Astrocyte (in vitro differentiated cells and primary cell): ENCODE measurements at regions not wholly inside any gene's neighbourhood (a gene's known extent, or its start where the extent isn't known, plus 50 kb on each side); places are given as distances from the start of the nearest gene placed in this dataset.

ENCODE experiments used
- DNase-seq: peaks from one replicate; pipeline ENCODE4 v3.0.0-alpha.2; 2010; ENCODE audit warnings: low read depth
- FAIRE-seq: peaks from 2 replicates; lab custom pipeline; 2011; peaks lifted over from hg19 to GRCh38; lab: Jason Lieb, UNC
- H2AFZ ChIP-seq: 2 replicates; pipeline ENCODE4 v1.6.0; 2012; ENCODE audit warnings: low read depth, low read length, inconsistent platforms
- H3K27ac ChIP-seq: 2 replicates; pipeline ENCODE4 v1.5.1; 2011; ENCODE audit warnings: low read depth, low read length, inconsistent platforms
- H3K27me3 ChIP-seq: 2 replicates; pipeline ENCODE4 v1.6.0; 2011; ENCODE audit warnings: low read length, inconsistent platforms; ENCODE audit not compliant: insufficient read depth
- H3K36me3 ChIP-seq: 2 replicates; pipeline ENCODE4 v1.5.1; 2011; ENCODE audit warnings: low read length, inconsistent platforms; ENCODE audit not compliant: insufficient read depth
- H3K4me1 ChIP-seq: 2 replicates; pipeline ENCODE4 v1.5.1; 2011; ENCODE audit warnings: low read length, inconsistent platforms; ENCODE audit not compliant: insufficient read depth
- H3K4me2 ChIP-seq: 2 replicates; pipeline ENCODE4 v1.6.0; 2012; ENCODE audit warnings: low read length, inconsistent platforms
- H3K4me3 ChIP-seq: 2 replicates; pipeline ENCODE4 v1.5.1; 2011; ENCODE audit warnings: low read depth, mild to moderate bottlenecking, low read length, inconsistent platforms; ENCODE audit not compliant: insufficient read depth
- H3K79me2 ChIP-seq: 2 replicates; pipeline ENCODE4 v1.6.0; 2012; ENCODE audit warnings: mild to moderate bottlenecking, low read length, inconsistent platforms; ENCODE audit not compliant: insufficient read depth
- H3K9ac ChIP-seq: 2 replicates; pipeline ENCODE4 v1.6.0; 2012; ENCODE audit warnings: mild to moderate bottlenecking, low read length, inconsistent platforms
- H3K9me3 ChIP-seq: 2 replicates; pipeline ENCODE4 v1.5.1; 2012; ENCODE audit warnings: low read depth, mild to moderate bottlenecking, low read length, inconsistent platforms; ENCODE audit not compliant: insufficient read depth
- H4K20me1 ChIP-seq: 2 replicates; pipeline ENCODE4 v1.6.0; 2012; ENCODE audit warnings: low read length, inconsistent platforms; ENCODE audit not compliant: insufficient read depth
- H3K27ac Mint-ChIP-seq: one replicate; pipeline ENCODE4 v1.8.0; 2021; ENCODE audit warnings: mild to moderate bottlenecking, mixed read lengths; ENCODE audit not compliant: unreplicated experiment
- H3K27me3 Mint-ChIP-seq: one replicate; pipeline ENCODE4 v1.8.0; 2021; ENCODE audit warnings: low read depth, mixed read lengths; ENCODE audit not compliant: unreplicated experiment
- H3K36me3 Mint-ChIP-seq: one replicate; pipeline ENCODE4 v1.8.0; 2021; ENCODE audit warnings: low read depth, mixed read lengths; ENCODE audit not compliant: unreplicated experiment
- H3K4me1 Mint-ChIP-seq: one replicate; pipeline ENCODE4 v1.8.0; 2021; ENCODE audit warnings: low read depth, mixed read lengths; ENCODE audit not compliant: unreplicated experiment
- H3K4me3 Mint-ChIP-seq: one replicate; pipeline ENCODE4 v1.8.0; 2021; ENCODE audit warnings: mild to moderate bottlenecking, moderate library complexity, mixed read lengths; ENCODE audit not compliant: unreplicated experiment
- H3K9me3 Mint-ChIP-seq: one replicate; pipeline ENCODE4 v1.8.0; 2021; ENCODE audit warnings: mild to moderate bottlenecking, mixed read lengths; ENCODE audit not compliant: unreplicated experiment
- EZH2 ChIP-seq: IDR thresholded peaks from 2 replicates; pipeline ENCODE4 v1.6.1; 2012; ENCODE audit warnings: mild to moderate bottlenecking, low read length, inconsistent platforms; ENCODE audit not compliant: insufficient read depth
- TF ChIP-seq, protein P1 (sequence below): IDR thresholded peaks from 2 replicates; pipeline ENCODE4 v1.5.1; 2011; ENCODE audit warnings: low read depth, mild to moderate bottlenecking, inconsistent platforms, low read length, moderate library complexity; ENCODE audit not compliant: insufficient read depth

DNA sequence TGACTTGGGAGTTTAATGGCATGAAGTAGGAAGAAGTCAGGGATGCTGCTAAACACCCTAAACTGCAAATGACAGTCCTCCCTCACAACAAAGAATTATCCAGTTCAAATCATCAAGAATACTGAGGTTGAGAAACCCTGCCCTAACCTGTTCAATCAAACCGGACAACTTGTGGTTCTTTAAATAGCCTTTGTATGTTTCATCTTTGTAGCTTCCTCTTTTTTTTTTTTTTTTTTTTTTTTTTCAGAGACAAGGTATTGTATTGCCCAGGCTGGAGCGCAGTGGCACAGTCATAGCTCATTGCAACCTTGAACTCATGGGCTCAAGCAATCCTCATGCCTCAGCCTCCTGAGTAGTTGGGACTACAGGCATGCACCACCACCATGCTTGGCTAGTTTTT is 52.5 kb upstream of the TTC29 start:
- FAIRE-seq (no peak), DNase-seq (no peak)
- H3K36me3 ChIP-seq, result no peaks in the 10 kb centered on the region
- Mint-ChIP-seq H3K27ac (no peak overlapping the region), H3K4me3 (no peak overlapping the region), H3K36me3 (no peaks in the 10 kb centered on the region), H3K4me1 (no peaks in the 10 kb centered on the region), H3K27me3 (no peaks in the 10 kb centered on the region), H3K9me3 (no peaks in the 10 kb centered on the region)
- no peak overlapping the region for H2AFZ ChIP-seq
- H3K9me3 ChIP-seq, result no peaks in the 10 kb centered on the region
- no peak overlapping the region for H3K9ac ChIP-seq
- TF ChIP-seq EZH2, result no peak
- TF ChIP-seq, protein P1, sequence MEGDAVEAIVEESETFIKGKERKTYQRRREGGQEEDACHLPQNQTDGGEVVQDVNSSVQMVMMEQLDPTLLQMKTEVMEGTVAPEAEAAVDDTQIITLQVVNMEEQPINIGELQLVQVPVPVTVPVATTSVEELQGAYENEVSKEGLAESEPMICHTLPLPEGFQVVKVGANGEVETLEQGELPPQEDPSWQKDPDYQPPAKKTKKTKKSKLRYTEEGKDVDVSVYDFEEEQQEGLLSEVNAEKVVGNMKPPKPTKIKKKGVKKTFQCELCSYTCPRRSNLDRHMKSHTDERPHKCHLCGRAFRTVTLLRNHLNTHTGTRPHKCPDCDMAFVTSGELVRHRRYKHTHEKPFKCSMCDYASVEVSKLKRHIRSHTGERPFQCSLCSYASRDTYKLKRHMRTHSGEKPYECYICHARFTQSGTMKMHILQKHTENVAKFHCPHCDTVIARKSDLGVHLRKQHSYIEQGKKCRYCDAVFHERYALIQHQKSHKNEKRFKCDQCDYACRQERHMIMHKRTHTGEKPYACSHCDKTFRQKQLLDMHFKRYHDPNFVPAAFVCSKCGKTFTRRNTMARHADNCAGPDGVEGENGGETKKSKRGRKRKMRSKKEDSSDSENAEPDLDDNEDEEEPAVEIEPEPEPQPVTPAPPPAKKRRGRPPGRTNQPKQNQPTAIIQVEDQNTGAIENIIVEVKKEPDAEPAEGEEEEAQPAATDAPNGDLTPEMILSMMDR, result no peak
- H3K27me3 ChIP-seq, result no peaks in the 10 kb centered on the region
- H3K4me2 ChIP-seq, result no peak overlapping the region
- H3K79me2 ChIP-seq, result no peaks in the 10 kb centered on the region
- no peaks in the 10 kb centered on the region for H3K4me1 ChIP-seq
- no peak overlapping the region for H3K4me3 ChIP-seq
- H4K20me1 ChIP-seq, result no peaks in the 10 kb centered on the region
- no peak overlapping the region for H3K27ac ChIP-seq

DNA sequence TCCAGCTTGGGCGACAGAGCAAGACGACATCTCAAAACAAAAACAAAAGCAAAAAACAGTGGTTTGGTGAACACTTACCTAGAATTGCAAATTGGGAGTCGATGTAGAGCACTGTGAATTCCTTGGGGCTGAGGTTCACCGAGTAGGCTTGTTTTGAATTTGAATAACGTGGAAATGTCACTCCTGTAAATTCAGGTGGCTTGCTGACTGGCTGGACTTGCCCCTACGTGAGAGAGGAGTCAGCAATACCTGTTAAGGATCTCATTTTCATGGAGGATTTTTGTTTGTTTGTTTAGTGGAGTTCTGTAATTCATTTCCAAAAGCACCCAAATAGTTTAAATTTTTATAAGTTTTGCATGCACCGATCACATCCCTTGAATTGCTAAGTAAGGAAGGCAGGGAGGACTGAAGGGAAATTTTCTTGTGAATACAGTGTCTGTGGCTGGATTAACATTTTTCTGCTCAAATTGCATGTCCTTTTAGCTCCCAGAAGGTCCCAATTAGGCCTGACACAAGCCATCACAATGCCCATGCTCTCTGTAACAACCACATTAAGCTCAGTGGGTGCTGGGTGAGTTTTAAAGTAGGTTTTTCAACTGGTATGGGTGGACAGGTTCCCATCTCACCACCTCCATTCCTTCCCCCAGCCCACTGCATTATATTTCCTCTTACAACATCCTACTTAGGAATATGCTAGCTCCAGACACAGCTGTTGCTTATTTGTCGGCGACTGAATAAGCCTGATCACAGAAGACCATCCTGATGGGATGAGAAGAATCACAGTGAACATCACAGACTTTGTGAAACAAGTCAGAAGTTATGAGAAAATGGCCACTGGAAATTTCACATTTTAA is 58.5 kb upstream of the TTC29 start:
- Mint-ChIP-seq H3K27me3 (no peaks in the 10 kb centered on the region), H3K9me3 (no peaks in the 10 kb centered on the region), H3K36me3 (no peaks in the 10 kb centered on the region), H3K4me1 (no peaks in the 10 kb centered on the region), H3K27ac (no peak overlapping the region), H3K4me3 (no peak overlapping the region)
- Histone ChIP-seq H3K4me3 (no peak overlapping the region), H3K27me3 (no peaks in the 10 kb centered on the region), H3K4me2 (no peak overlapping the region), H3K9me3 (no peaks in the 10 kb centered on the region), H2AFZ (no peak overlapping the region), H3K27ac (no peak overlapping the region), H3K4me1 (no peaks in the 10 kb centered on the region), H4K20me1 (no peaks in the 10 kb centered on the region), H3K36me3 (no peaks in the 10 kb centered on the region), H3K79me2 (no peaks in the 10 kb centered on the region), H3K9ac (no peak overlapping the region)
- no peak for TF ChIP-seq EZH2
- TF ChIP-seq, protein P1, result no peak
- FAIRE-seq (no peak), DNase-seq (no peak)

DNA sequence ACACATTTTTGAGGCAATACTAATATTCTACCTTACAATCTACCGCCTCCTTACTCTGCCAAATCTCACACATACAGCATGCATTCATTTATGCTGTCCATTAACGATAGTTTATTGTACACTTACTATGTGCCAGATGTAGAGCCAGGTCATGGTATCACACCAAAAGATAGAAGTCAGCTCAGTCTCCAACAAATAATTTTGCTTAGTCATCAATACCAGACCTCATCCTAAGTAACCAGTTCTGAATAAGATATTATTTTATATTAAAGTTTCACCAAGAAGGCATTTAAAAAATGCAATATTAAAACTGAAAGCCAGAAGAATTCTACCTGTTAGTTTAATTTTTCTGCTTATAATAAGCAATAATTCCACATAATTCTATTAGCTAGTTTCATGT is 60.6 kb upstream of the TTC29 start:
- FAIRE-seq, result no peak
- no peak overlapping the region for H3K4me3 Mint-ChIP-seq
- H3K9me3 ChIP-seq, result no peaks in the 10 kb centered on the region
- no peak overlapping the region for H3K4me3 ChIP-seq
- H3K9me3 Mint-ChIP-seq, result no peaks in the 10 kb centered on the region
- H3K27ac Mint-ChIP-seq, result no peak overlapping the region
- no peaks in the 10 kb centered on the region for H3K4me1 Mint-ChIP-seq
- no peaks in the 10 kb centered on the region for H4K20me1 ChIP-seq
- H3K9ac ChIP-seq, result no peak overlapping the region
- no peaks in the 10 kb centered on the region for H3K27me3 Mint-ChIP-seq
- no peak overlapping the region for H3K4me2 ChIP-seq
- TF ChIP-seq EZH2, result no peak
- TF ChIP-seq, protein P1, result no peak
- DNase-seq, result no peak
- no peaks in the 10 kb centered on the region for H3K27me3 ChIP-seq
- H3K36me3 ChIP-seq, result no peaks in the 10 kb centered on the region
- no peak overlapping the region for H2AFZ ChIP-seq
- H3K27ac ChIP-seq, result no peak overlapping the region
- no peaks in the 10 kb centered on the region for H3K79me2 ChIP-seq
- H3K4me1 ChIP-seq, result no peaks in the 10 kb centered on the region
- no peaks in the 10 kb centered on the region for H3K36me3 Mint-ChIP-seq
